H1 (cell line): ENCODE measurements at regions not wholly inside any gene's neighbourhood (a gene's known extent, or its start where the extent isn't known, plus 50 kb on each side); places are given as distances from the start of the nearest gene placed in this dataset.
"Not testable (repeated sequence)": the region's sequence is repeated elsewhere in the genome, so short reads cannot be mapped to it uniquely, and the experiment has no call there.

Source experiments
- CTCF ChIA-PET: fragments of 300-600 bp; sonication (Branson Sonifier 250); formaldehyde crosslinking; loops from one replicate; lab custom pipeline; 2021; ENCODE audit not compliant: partially characterized antibody; lab: Charles Lee
- POLR2A ChIA-PET: fragments of 300-600 bp; sonication (Branson Sonifier 250); formaldehyde crosslinking; loops from one replicate; lab custom pipeline; 2021; ENCODE audit warnings: inconsistent platforms; ENCODE audit not compliant: partially characterized antibody; lab: Charles Lee
- DNase-seq, 2 experiments: peaks; one replicate each; pipeline versions ENCODE4 v3.0.0 to v3.0.0-alpha.2; 2010 to 2022; ENCODE audit warnings: low spot score in 2 of 2, low read depth in 1 of 2, mixed read lengths in 1 of 2
- FAIRE-seq: peaks from 2 replicates; lab custom pipeline; 2011; peaks lifted over from hg19 to GRCh38; lab: Jason Lieb, UNC
- H2AFZ ChIP-seq: 2 replicates; pipeline ENCODE4 v1.8.1; 2012; ENCODE audit warnings: low read length, inconsistent platforms
- H2AK5ac ChIP-seq: 2 replicates; pipeline ENCODE4 v1.6.1; 2013; ENCODE audit warnings: low read depth, low read length
- H2BK120ac ChIP-seq: replicated peaks from 2 replicates; pipeline ENCODE3; 2013; ENCODE audit warnings: low read depth, low read length, inconsistent platforms
- H2BK12ac ChIP-seq: 2 replicates; pipeline ENCODE4 v1.6.1; 2013; ENCODE audit warnings: low read depth, low read length
- H2BK15ac ChIP-seq: 2 replicates; pipeline ENCODE4 v1.6.1; 2013; ENCODE audit warnings: low read length
- H2BK20ac ChIP-seq: 2 replicates; pipeline ENCODE4 v1.6.1; 2013; ENCODE audit warnings: low read length
- H2BK5ac ChIP-seq: 2 replicates; pipeline ENCODE4 v1.6.1; 2013; ENCODE audit warnings: low read depth, low read length
- H3K14ac ChIP-seq: 2 replicates; pipeline ENCODE4 v1.6.1; 2013; ENCODE audit warnings: inconsistent platforms; ENCODE audit not compliant: insufficient read length
- H3K18ac ChIP-seq: 2 replicates; pipeline ENCODE4 v1.6.1; 2013; ENCODE audit warnings: low read length; ENCODE audit errors: extremely low read depth
- H3K23ac ChIP-seq: 2 replicates; pipeline ENCODE4 v1.6.1; 2013; ENCODE audit warnings: inconsistent platforms; ENCODE audit not compliant: insufficient read length
- H3K23me2 ChIP-seq: 2 replicates; pipeline ENCODE4 v1.6.1; 2013; ENCODE audit warnings: low read depth, low read length
- H3K27ac ChIP-seq: 2 replicates; pipeline ENCODE4 v1.6.1; 2011; ENCODE audit warnings: low read depth, low read length, inconsistent platforms
- H3K27me3 ChIP-seq, 4 experiments: replicated peaks in 1 of 4; 1 replicate in 1 of 4; 2 replicates in 3 of 4; pipeline versions ENCODE4 v1.6.1 to v1.8.1; 2011 to 2013; ENCODE audit warnings: low read length in 3 of 4, mild to moderate bottlenecking in 3 of 4, inconsistent platforms in 2 of 4, mixed read lengths in 2 of 4, moderate library complexity in 1 of 4; ENCODE audit not compliant: control insufficient read depth in 3 of 4, insufficient read depth in 3 of 4; ENCODE audit errors: extremely low read depth in 1 of 4
- H3K36me3 ChIP-seq, 4 experiments: 2 replicates each; pipeline versions ENCODE4 v1.6.1 to v1.8.1; 2011 to 2013; ENCODE audit warnings: mild to moderate bottlenecking in 4 of 4, low read length in 3 of 4, moderate library complexity in 2 of 4, control low read depth in 1 of 4, inconsistent platforms in 1 of 4; ENCODE audit not compliant: insufficient read depth in 4 of 4, control insufficient read depth in 2 of 4
- H3K4ac ChIP-seq: replicated peaks from 2 replicates; pipeline ENCODE3; 2013; ENCODE audit warnings: low read length, low read depth, mixed read lengths, inconsistent platforms; ENCODE audit not compliant: insufficient read length
- H3K4me1 ChIP-seq, 4 experiments: replicated peaks in 1 of 4; 1 replicate in 1 of 4; 2 replicates in 3 of 4; pipeline versions ENCODE4 v1.6.1 to v1.8.1; 2011 to 2013; ENCODE audit warnings: low read length in 3 of 4, inconsistent platforms in 2 of 4, mixed read lengths in 1 of 4; ENCODE audit not compliant: insufficient read depth in 4 of 4, control insufficient read depth in 3 of 4
- H3K4me2 ChIP-seq, 2 experiments: 2 replicates each; pipeline versions ENCODE4 v1.6.1 to v1.8.1; 2011 to 2013; ENCODE audit warnings: low read depth in 2 of 2, low read length in 2 of 2, control low read depth in 1 of 2, inconsistent platforms in 1 of 2, mild to moderate bottlenecking in 1 of 2; ENCODE audit not compliant: insufficient read depth in 1 of 2
- H3K4me3 ChIP-seq, 4 experiments: fragments of 200-600, 300-600 bp in 1 of 4; sonication (generic), shearing (Covaris generic), sonication (Bioruptor Twin) in 1 of 4; 2 replicates each; pipeline versions ENCODE4 v1.5.1 to v1.8.1; 2011 to 2016; ENCODE audit warnings: low read length in 4 of 4, low read depth in 3 of 4, control low read depth in 2 of 4, inconsistent platforms in 2 of 4, mild to moderate bottlenecking in 2 of 4, mixed read lengths in 1 of 4, moderate library complexity in 1 of 4; ENCODE audit not compliant: insufficient read depth in 2 of 4; ENCODE audit errors: extremely low read depth in 1 of 4
- H3K56ac ChIP-seq: replicated peaks from 2 replicates; pipeline ENCODE3; 2013; ENCODE audit warnings: low read depth, mild to moderate bottlenecking, mixed read lengths, low read length, inconsistent platforms; ENCODE audit not compliant: insufficient read length
- H3K79me1 ChIP-seq: 2 replicates; pipeline ENCODE4 v1.6.1; 2013; ENCODE audit warnings: low read depth, low read length, control low read depth
- H3K79me2 ChIP-seq, 2 experiments: 2 replicates each; pipeline versions ENCODE4 v1.6.1 to v1.8.1; 2012 to 2013; ENCODE audit warnings: low read length in 2 of 2, mild to moderate bottlenecking in 2 of 2, inconsistent platforms in 1 of 2; ENCODE audit not compliant: insufficient read depth in 2 of 2, control insufficient read depth in 1 of 2
- H3K9ac ChIP-seq, 4 experiments: replicated peaks in 1 of 4; 1 replicate in 1 of 4; 2 replicates in 3 of 4; pipeline versions ENCODE4 v1.6.1 to v1.8.1; 2011 to 2013; ENCODE audit warnings: low read depth in 3 of 4, low read length in 3 of 4, control low read depth in 2 of 4, mild to moderate bottlenecking in 2 of 4, moderate library complexity in 2 of 4, inconsistent platforms in 1 of 4; ENCODE audit errors: extremely low read depth in 1 of 4
- H3K9me3 ChIP-seq, 2 experiments: 2 replicates each; pipeline versions ENCODE4 v1.6.1 to v1.8.1; 2012 to 2013; ENCODE audit warnings: mild to moderate bottlenecking in 2 of 2, moderate library complexity in 2 of 2, control low read depth in 1 of 2, inconsistent platforms in 1 of 2, low read depth in 1 of 2, low read length in 1 of 2, mixed read lengths in 1 of 2; ENCODE audit not compliant: insufficient read depth in 2 of 2
- H4K20me1 ChIP-seq, 2 experiments: replicated peaks in 1 of 2; 2 replicates each; pipeline versions ENCODE3 to v1.8.1; 2011 to 2013; ENCODE audit warnings: inconsistent platforms in 2 of 2, low read length in 2 of 2, mild to moderate bottlenecking in 1 of 2; ENCODE audit not compliant: insufficient read depth in 2 of 2, control insufficient read depth in 1 of 2
- H4K5ac ChIP-seq: 2 replicates; pipeline ENCODE4 v1.6.1; 2013; ENCODE audit warnings: low read length, low read depth, mixed read lengths, inconsistent platforms; ENCODE audit not compliant: insufficient read length
- H4K8ac ChIP-seq: 2 replicates; pipeline ENCODE4 v1.8.0; 2013; ENCODE audit warnings: mild to moderate bottlenecking, moderate library complexity, low read length, inconsistent platforms; ENCODE audit not compliant: insufficient read depth; ENCODE audit errors: extremely low read depth
- H4K91ac ChIP-seq: replicated peaks from 2 replicates; pipeline ENCODE3; 2013; ENCODE audit warnings: low read length, mixed read lengths, inconsistent platforms; ENCODE audit not compliant: insufficient read length
- BRCA1 ChIP-seq: IDR thresholded peaks from 2 replicates; pipeline ENCODE4 v1.6.1; 2012; ENCODE audit warnings: low read depth, low read length, improper control_type of control experiment
- RAD21 ChIP-seq, 2 experiments: IDR thresholded peaks in 1 of 2; conservative IDR thresholded peaks in 1 of 2; 2 replicates each; pipeline ENCODE4 v1.6.1; 2011; ENCODE audit warnings: low read depth in 2 of 2, low read length in 2 of 2, improper control_type of control experiment in 1 of 2, inconsistent platforms in 1 of 2, mild to moderate bottlenecking in 1 of 2, moderate library complexity in 1 of 2
- TEAD4 ChIP-seq: IDR thresholded peaks from 2 replicates; pipeline ENCODE4 v1.6.1; 2012; ENCODE audit warnings: low read depth, low read length, inconsistent platforms, mixed read lengths
- WGBS, 2 experiments: shearing (Covaris generic) in 1 of 2; methylation state at CpG; one replicate each; pipeline versions ENCODE4 v1.1.6 to v1.1.7; 2013 to 2015; ENCODE audit warnings: low lambda C conversion rate in 2 of 2, mixed read lengths in 2 of 2, inconsistent platforms in 1 of 2, low coverage in 1 of 2, missing lambda C conversion rate in 1 of 2; ENCODE audit not compliant: insufficient replicate concordance in 2 of 2, insufficient coverage in 1 of 2, insufficient read length in 1 of 2; ENCODE audit errors: extremely low coverage in 1 of 2, missing lambda C conversion rate in 1 of 2; 5-methylcytosine and 5-hydroxymethylcytosine counted together

DNA sequence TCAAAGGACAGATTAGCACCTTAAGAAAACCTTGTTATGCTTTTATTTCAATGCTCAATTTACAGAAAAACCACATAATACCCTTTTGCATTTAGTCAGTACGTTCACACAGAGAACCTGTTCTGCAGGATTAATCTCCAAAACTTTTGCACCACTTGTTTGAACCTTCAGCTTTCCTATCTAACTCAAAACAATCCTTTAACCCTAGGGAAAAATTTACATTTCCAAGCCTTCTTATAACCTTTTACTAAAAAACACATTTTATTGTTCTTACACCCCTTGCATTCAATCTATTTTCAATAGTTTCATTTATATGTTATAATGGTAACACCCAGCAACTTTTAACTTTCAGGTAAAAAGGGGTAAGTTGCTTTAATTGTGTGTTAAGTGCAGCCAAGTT is 952.5 kb upstream of the CNTN5 start:
- no peak overlapping the region for H2AFZ ChIP-seq
- H4K5ac ChIP-seq = no peak overlapping the region

DNA sequence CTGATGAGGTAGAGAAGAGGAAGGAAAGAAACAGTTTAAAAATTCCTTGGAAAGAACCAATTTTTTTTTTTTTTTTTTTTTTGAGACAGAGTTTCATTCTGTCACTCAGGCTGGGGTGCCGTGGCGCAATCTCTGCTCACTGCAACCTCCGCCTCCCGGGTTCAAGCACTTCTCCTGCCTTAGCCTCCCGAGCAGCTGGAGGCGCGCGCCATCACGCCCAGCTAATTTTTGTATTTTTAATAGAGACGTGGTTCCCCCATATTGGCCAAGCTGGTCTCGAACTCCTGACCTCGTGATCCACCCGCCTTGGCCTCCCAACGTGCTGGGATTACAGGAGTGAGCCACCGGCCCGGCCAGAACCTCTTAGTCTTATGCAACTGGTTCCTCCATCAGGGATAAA is 951.6 kb upstream of the CNTN5 start:
- H3K36me3 ChIP-seq, H3K18ac ChIP-seq, H3K27me3 ChIP-seq, H3K23me2 ChIP-seq, H2AFZ ChIP-seq, H3K79me1 ChIP-seq, H3K27ac ChIP-seq, H2BK5ac ChIP-seq, FAIRE-seq, H3K9me3 ChIP-seq, H2BK12ac ChIP-seq, H3K23ac ChIP-seq, CTCF ChIA-PET, DNase-seq, H2BK20ac ChIP-seq, H4K5ac ChIP-seq, POLR2A ChIA-PET, H4K8ac ChIP-seq, H4K20me1 ChIP-seq, H3K4ac ChIP-seq, H4K91ac ChIP-seq, H3K79me2 ChIP-seq, H3K4me2 ChIP-seq, H3K4me3 ChIP-seq, H2BK15ac ChIP-seq, H3K56ac ChIP-seq, H3K14ac ChIP-seq, H2BK120ac ChIP-seq, H3K9ac ChIP-seq, H3K4me1 ChIP-seq, H2AK5ac ChIP-seq: not testable (repeated sequence)
- 89% methylated on average over 16 of the region's 16 CpGs; no CpG with 5 or more reads in 1 of the 2 experiments for WGBS, 2 experiments

More for the DNA sequence above, 952.5 kb upstream of the CNTN5 start:
- H3K23ac ChIP-seq = no peak overlapping the region
- DNase-seq (no peak), FAIRE-seq (no peak)
- H3K4me2 ChIP-seq = no peak overlapping the region
- H3K4me3 ChIP-seq = no peak overlapping the region
- peaks cover 0 to 2% (median 0%) of the 10 kb centered on the region in 4 experiments; a peak in 1 of 7 replicates for H3K4me1 ChIP-seq
- no peaks in the 10 kb centered on the region for H3K79me2 ChIP-seq
- no peak overlapping the region for H3K27ac ChIP-seq
- no peaks in the 10 kb centered on the region for H3K79me1 ChIP-seq
- H3K36me3 ChIP-seq = no peaks in the 10 kb centered on the region
- no peak overlapping the region for H2BK15ac ChIP-seq
- no peaks in the 10 kb centered on the region for H3K27me3 ChIP-seq
- no peak overlapping the region for H3K14ac ChIP-seq
- no peaks in the 10 kb centered on the region for H4K20me1 ChIP-seq
- WGBS, 2 experiments = 68% methylated on average over 1 of the region's 1 CpG; no CpG with 5 or more reads in 1 of the 2 experiments
- ChIA-PET CTCF (no interaction called here), POLR2A (no interaction called here)
- no peak overlapping the region for H2BK12ac ChIP-seq
- no peak overlapping the region for H4K8ac ChIP-seq
- no peak overlapping the region for H2AK5ac ChIP-seq
- no peak overlapping the region for H3K18ac ChIP-seq
- H3K9ac ChIP-seq = no peak overlapping the region
- H2BK120ac ChIP-seq = no peak overlapping the region
- no peak overlapping the region for H3K56ac ChIP-seq
- no peak overlapping the region for H4K91ac ChIP-seq
- H3K9me3 ChIP-seq = no peaks in the 10 kb centered on the region
- no peak overlapping the region for H2BK5ac ChIP-seq
- no peak overlapping the region for H3K4ac ChIP-seq
- H2BK20ac ChIP-seq = no peak overlapping the region
- TF ChIP-seq BRCA1 (no peak), RAD21 (IDR thresholded peaks at IDR 0.05 in 1 of 2, conservative IDR thresholded peaks at IDR 0.05 in 1 of 2; ENCODE audit: low read depth in 2 of 2, low read length in 2 of 2) (no peak), TEAD4 (no peak)
- H3K23me2 ChIP-seq = no peaks in the 10 kb centered on the region
